ENCODE measurements at regions not wholly inside any gene's neighbourhood (a gene's known extent, or its start where the extent isn't known, plus 50 kb on each side); places are given as distances from the start of the nearest gene placed in this dataset.

DNA sequence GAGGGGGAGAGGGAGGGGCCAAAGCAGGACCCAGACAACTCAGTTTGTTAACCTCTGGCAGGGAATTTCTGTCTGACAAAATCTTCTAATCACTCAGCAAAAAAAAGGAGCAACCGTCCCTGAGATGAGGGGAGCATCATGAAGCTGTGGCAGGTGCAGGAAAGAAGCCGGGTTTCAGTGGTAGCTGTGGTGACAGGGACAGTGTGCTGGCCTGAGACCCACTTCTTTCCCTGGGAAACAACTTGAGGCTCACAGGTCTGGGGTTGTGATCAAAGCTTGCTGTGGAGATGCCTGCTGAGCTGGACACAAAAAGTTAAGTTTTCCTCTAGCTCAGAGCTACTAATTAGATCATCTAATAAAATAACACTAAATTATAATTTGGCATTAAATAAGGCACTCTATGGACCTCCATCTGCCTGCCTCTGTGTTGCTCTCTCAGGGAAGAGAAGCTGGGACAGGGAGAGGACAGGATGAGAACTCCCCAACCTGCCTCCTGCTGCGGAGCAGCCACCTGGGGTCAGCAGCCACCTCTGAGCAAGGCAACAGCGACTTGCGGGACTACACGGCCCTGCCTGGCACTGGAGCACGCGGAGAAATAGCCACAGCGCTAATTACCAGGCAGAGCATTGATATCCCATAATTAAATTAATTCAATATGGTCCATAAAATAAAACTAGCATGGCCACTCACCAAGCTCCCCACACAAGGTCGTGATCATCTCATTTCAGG, 104.6 kb upstream of the TEX51 start:
- TF ChIP-seq, protein P1, sequence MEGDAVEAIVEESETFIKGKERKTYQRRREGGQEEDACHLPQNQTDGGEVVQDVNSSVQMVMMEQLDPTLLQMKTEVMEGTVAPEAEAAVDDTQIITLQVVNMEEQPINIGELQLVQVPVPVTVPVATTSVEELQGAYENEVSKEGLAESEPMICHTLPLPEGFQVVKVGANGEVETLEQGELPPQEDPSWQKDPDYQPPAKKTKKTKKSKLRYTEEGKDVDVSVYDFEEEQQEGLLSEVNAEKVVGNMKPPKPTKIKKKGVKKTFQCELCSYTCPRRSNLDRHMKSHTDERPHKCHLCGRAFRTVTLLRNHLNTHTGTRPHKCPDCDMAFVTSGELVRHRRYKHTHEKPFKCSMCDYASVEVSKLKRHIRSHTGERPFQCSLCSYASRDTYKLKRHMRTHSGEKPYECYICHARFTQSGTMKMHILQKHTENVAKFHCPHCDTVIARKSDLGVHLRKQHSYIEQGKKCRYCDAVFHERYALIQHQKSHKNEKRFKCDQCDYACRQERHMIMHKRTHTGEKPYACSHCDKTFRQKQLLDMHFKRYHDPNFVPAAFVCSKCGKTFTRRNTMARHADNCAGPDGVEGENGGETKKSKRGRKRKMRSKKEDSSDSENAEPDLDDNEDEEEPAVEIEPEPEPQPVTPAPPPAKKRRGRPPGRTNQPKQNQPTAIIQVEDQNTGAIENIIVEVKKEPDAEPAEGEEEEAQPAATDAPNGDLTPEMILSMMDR (IDR thresholded peaks at IDR 0.05), result no peak
- no peak for TF ChIP-seq POLR2A (IDR thresholded peaks at IDR 0.05)

Data from adrenal gland (tissue), 5 donors.